GM19239 (cell line): ENCODE measurements at regions not wholly inside any gene's neighbourhood (a gene's known extent, or its start where the extent isn't known, plus 50 kb on each side); places are given as distances from the start of the nearest gene placed in this dataset.
"Not testable (repeated sequence)": the region's sequence is repeated elsewhere in the genome, so short reads cannot be mapped to it uniquely, and the experiment has no call there.

ENCODE experiments used
- DNase-seq: peaks from one replicate; pipeline ENCODE4 v3.0.0; 2011; ENCODE audit warnings: low spot score; ENCODE audit not compliant: insufficient read length
- FAIRE-seq: peaks from 2 replicates; lab custom pipeline; 2011; peaks lifted over from hg19 to GRCh38; lab: Jason Lieb, UNC

GRCh38 chr2:87397276-87398065 lies 350.4 kb upstream of the PLGLB2 start:
- not testable (repeated sequence) for DNase-seq, FAIRE-seq

- DNase-seq, FAIRE-seq: not testable (repeated sequence)
Measured at GRCh38 chr2:87398567-87399305, 349.2 kb upstream of the PLGLB2 start.

DNA sequence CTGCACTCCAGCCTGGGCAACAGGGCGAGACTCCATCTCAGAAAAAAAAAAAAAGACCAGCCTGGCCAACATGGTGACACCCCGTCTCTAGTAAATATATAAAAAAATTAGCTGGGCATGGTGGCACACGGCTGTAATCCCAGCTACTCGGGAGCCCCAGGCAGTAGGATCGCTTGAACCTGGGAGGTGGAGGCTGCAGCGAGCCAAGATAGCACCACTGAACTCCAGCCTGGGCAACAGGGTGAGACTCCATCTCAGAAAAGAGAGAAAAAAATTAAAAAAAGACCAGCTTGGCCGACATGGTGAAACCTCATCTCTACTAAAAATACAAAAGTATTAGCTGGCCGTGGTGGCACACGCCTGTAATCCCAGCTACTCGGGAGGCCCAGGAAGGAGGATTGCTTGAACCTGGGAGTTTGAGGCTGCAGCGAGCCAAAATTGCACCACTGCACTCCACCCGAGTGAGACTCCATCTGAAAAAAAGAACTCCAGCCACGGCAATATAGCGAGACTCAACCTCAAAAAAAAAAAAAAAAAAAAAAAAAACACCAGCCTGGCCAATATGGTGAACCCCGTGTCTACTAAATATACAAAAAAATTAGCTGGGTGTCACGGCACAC lies 346.1 kb upstream of the PLGLB2 start:
- FAIRE-seq: no peak

DNA sequence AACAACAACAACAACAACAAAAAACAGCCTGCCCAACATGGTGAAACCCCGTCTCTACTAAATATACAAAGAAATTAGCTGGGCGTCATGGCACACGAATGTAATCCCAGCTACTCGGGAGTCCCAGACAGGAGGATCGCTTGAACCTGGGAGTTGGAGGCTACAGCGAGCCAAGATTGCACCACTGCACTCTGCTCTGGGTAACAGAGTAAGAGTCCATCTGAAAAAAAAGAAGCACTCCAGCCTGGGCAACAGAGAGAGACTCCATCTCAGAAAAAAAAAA lies 344.1 kb upstream of the PLGLB2 start:
- FAIRE-seq: no peak
- DNase-seq: no peak

More for the DNA sequence above, 346.1 kb upstream of the PLGLB2 start:
- no peak for DNase-seq

DNA sequence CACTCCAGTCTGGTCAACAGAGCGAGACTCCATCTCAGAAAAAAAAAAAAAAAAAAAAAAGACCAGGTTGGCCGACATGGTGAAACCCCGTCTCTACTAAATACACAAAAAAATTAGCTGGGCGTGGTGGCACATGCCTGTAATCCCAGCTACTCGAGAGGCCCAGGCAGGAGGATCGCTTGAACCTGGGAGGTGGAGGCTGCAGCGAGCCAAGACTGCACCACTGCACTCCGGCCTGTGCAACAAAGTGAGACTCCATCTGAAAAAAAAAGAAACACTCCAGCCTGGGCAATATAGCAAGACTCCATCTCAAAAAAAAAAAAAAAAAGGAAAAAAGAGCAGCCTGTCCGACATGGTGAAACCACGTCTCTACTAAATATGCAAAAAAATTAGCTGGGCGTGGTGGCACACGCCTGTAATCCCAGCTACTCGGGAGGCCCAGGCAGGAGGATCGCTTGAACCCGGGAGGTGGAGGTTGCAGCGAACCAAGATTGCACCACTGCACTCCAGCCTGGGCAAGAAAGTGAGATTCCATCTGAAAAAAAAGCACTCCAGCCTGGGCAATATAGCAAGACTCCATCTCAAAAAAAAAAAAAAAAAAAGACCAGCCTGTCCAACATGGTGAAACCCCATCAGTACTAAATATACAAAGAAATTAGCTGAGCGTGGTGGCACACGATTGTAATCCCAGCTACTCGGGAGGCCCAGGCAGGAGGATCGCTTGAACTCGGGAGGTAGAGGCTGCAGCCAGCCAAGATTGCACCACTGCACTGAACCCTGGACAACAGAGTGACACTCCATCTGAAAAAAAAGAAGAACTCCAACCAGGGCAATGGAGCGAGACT lies 343.3 kb upstream of the PLGLB2 start:
- not testable (repeated sequence) for FAIRE-seq, DNase-seq

- not testable (repeated sequence) for FAIRE-seq, DNase-seq
Measured at GRCh38 chr2:87405531-87406216, 342.2 kb upstream of the PLGLB2 start.

DNA sequence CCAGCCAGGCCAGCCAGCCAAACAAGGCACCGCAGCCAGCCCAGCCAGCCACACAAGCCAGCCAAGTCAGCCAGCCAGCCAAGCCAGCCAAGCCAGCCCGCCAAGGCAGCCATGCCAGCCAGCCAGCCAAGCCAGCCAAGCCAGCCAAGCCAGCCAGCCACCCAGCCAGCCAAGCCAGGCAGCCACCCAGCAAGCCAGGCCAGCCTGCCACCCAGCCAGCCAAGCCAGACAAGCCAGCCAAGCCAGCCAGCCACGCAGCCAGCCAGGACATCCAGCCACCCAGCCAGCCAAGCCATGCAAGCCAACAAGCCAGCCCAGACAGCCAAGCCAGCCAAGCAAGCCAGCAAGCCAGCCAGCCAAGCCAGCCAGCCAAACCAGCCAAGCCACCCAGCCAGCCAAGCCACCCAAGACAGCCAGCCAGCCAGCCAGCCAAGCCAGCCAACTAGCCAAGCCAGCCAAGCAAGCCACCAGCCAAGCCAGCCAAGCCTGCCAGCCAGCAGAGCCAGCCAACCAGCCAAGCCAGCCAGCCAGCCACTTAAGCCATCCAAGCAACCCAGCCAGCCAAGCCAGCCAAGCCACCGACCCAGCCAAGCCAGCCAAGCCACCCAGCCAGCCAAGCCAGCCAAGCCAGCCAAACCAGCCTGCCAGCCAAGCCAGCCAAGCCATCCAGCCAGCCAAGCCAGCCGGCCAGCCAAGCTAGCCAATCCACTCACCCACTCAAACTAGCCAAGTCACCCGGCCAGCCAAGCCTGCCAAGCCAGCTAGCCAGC lies 341.3 kb upstream of the PLGLB2 start:
- DNase-seq, FAIRE-seq: not testable (repeated sequence)

DNA sequence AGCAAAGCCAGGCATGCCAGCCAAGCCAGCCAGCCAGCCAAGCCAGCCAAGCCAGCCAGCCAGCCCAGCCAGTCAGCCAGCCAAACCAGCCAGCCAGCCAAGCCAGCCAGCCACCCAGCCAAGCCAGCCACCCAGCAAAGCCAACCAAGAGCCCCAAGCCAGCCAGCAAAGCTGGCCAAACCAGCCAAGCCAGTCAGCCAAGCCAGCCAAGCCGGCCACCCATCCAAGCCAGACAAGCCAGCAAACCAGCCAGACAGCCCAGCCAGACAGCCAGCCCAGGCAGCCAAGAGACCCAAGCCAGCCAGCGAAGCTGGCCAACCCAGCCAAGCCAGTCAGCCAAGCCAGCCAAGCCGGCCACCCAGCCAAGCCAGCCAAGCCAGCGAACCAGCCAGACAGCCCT lies 338.3 kb upstream of the PLGLB2 start:
- not testable (repeated sequence) for DNase-seq, FAIRE-seq

DNA sequence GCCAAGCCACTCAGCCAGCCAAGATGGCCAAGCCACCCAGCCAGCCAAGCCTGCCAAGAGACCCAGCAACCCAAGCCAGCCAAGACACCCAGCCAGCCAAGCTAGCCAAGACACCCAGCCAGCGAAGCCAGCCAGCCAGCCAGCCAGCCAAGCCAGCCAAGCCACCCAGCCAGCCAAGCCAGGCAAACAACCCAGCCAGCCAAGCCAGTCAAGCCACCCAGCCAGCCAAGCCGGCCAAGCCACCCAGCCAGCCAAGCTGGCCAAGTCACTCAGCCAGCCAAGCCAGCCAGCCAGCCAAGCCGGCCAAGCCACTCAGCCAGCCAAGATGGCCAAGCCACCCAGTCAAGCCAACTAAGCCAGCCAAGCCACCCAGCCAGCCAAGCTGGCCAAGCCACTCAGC lies 337.5 kb upstream of the PLGLB2 start:
- not testable (repeated sequence) for FAIRE-seq, DNase-seq

- FAIRE-seq, DNase-seq: not testable (repeated sequence)
Measured at GRCh38 chr2:87412036-87412820, 335.7 kb upstream of the PLGLB2 start.

DNA sequence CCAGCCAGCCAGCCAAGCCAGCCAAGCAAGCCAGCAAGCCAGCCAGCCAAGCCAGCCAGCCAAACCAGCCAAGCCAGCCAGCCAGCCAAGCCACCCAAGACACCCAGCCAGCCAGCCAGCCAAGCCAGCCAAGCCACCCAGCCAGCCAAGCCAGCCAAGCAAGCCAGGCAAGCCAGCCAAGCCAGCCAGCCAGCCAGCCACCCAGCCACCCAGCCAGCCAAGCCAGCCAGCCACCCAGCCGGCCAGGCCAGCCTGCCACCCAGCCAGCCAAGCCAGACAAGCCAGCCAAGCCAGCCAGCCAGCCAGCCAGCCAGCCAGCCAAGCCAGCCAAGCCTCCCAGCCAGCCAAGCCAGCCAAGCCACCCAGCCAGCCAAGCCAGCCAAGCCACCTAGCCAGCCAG lies 333.6 kb upstream of the PLGLB2 start:
- DNase-seq, FAIRE-seq: not testable (repeated sequence)

GRCh38 chr2:87414795-87415570 lies 332.9 kb upstream of the PLGLB2 start:
- not testable (repeated sequence) for FAIRE-seq, DNase-seq

GRCh38 chr2:87415586-87416265 lies 332.2 kb upstream of the PLGLB2 start:
- DNase-seq, FAIRE-seq: not testable (repeated sequence)

DNA sequence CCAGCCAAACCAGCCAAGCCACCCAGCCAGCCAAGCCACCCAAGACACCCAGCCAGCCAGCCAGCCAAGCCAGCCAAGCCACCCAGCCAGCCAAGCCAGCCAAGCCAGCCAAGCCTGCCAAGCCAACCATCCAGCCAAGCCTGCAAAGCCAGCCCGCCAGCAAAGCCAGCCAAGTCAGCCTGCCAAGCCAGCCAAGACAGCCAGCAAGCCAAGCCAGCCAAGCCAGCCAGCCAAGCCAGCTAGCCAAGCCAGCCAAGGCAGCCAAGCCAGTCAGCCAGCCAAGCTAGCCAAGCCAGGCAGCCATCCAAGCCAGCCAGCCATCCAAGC lies 331.7 kb upstream of the PLGLB2 start:
- not testable (repeated sequence) for FAIRE-seq

GRCh38 chr2:87417147-87417546 lies 330.7 kb upstream of the PLGLB2 start:
- not testable (repeated sequence) for FAIRE-seq, DNase-seq

More for the DNA sequence above, 331.7 kb upstream of the PLGLB2 start:
- not testable (repeated sequence) for DNase-seq

GRCh38 chr2:87417742-87418567 lies 329.9 kb upstream of the PLGLB2 start:
- not testable (repeated sequence) for FAIRE-seq, DNase-seq
